ENCODE measurements at regions not wholly inside any gene's neighbourhood (a gene's known extent, or its start where the extent isn't known, plus 50 kb on each side); places are given as distances from the start of the nearest gene placed in this dataset.
"Not testable (repeated sequence)": the region's sequence is repeated elsewhere in the genome, so short reads cannot be mapped to it uniquely, and the experiment has no call there.

- H3K4me1 ChIP-seq (ENCODE audit: control insufficient read depth, insufficient read depth, low read length) = no peaks in the 10 kb centered on the region
- no peaks in the 10 kb centered on the region for H3K36me3 ChIP-seq (ENCODE audit: control insufficient read depth, insufficient read depth, low read length)
- no peak for TF ChIP-seq CTCF (IDR thresholded peaks at IDR 0.05)
- ATAC-seq (no peak), DNase-seq (no peak)
- Mint-ChIP-seq H3K4me1 (no peaks in the 10 kb centered on the region), H3K36me3 (peaks cover 9% of the 10 kb centered on the region), H3K27me3 (ENCODE audit: low read depth in 2 of 2) (no peaks in the 10 kb centered on the region), H3K9me3 (peaks cover 8 to 15% of the 10 kb centered on the region in 2 donors), H3K27ac (no peak overlapping the region), H3K4me3 (no peak overlapping the region)
- 88% methylated on average over 2 of the region's 2 CpGs for WGBS (ENCODE audit: insufficient coverage)
- no peaks in the 10 kb centered on the region for H3K27me3 ChIP-seq (ENCODE audit: control insufficient read depth, insufficient read depth, low read length)
- no peak overlapping the region for H3K4me3 ChIP-seq (ENCODE audit: low read length)
- no peak overlapping the region for H3K27ac ChIP-seq (ENCODE audit: low read length)
- peaks cover 2% of the 10 kb centered on the region for H3K9me3 ChIP-seq (ENCODE audit: control insufficient read depth, insufficient read depth, low read length)
- intact Hi-C loops (cut with micrococcal nuclease) = no loop called here
These were observed 53.0 kb upstream of the CSNK1A1L start for GRCh38 chr13:37158481-37158880.

GRCh38 chr13:37155613-37156097 is 50.2 kb upstream of the CSNK1A1L start:
- H3K9me3 ChIP-seq (ENCODE audit: control insufficient read depth, insufficient read depth, low read length); H3K9me3 Mint-ChIP-seq; DNase-seq; H3K4me1 Mint-ChIP-seq; intact Hi-C loops (cut with micrococcal nuclease); H3K4me3 Mint-ChIP-seq; H3K4me1 ChIP-seq (ENCODE audit: control insufficient read depth, insufficient read depth, low read length); H3K27me3 Mint-ChIP-seq (ENCODE audit: low read depth in 2 of 2); H3K27me3 ChIP-seq (ENCODE audit: control insufficient read depth, insufficient read depth, low read length); H3K27ac ChIP-seq (ENCODE audit: low read length); ATAC-seq; H3K4me3 ChIP-seq (ENCODE audit: low read length); H3K27ac Mint-ChIP-seq; H3K36me3 ChIP-seq (ENCODE audit: control insufficient read depth, insufficient read depth, low read length); H3K36me3 Mint-ChIP-seq: not testable (repeated sequence)
- WGBS (ENCODE audit: insufficient coverage) = 95% methylated on average over 22 of the region's 22 CpGs
